NCI-H446 (cell line): ENCODE measurements at regions not wholly inside any gene's neighbourhood (a gene's known extent, or its start where the extent isn't known, plus 50 kb on each side); places are given as distances from the start of the nearest gene placed in this dataset.
"Not testable (repeated sequence)": the region's sequence is repeated elsewhere in the genome, so short reads cannot be mapped to it uniquely, and the experiment has no call there.

Experiments
- DNase-seq, 2 experiments: peaks; one replicate each; lab custom pipeline; 2025; lab: John Stamatoyannopoulos, UW

- no peak for DNase-seq
These were observed 242.2 kb upstream of the CCL2 start for GRCh38 chr17:34012709-34013375.

GRCh38 chr17:34015253-34015652, 239.8 kb upstream of the CCL2 start:
- DNase-seq: no peak

GRCh38 chr17:34024386-34024785, 230.7 kb upstream of the CCL2 start:
- DNase-seq: no peak

- DNase-seq: no peak
These were observed 230.1 kb upstream of the CCL2 start for GRCh38 chr17:34024806-34025551.

GRCh38 chr17:34030601-34031000, 224.5 kb upstream of the CCL2 start:
- DNase-seq: not testable (repeated sequence)

- DNase-seq: not testable (repeated sequence)
These were observed 222.8 kb upstream of the CCL2 start for GRCh38 chr17:34032305-34032704.

- DNase-seq: not testable (repeated sequence)
These were observed 216.3 kb upstream of the CCL2 start for GRCh38 chr17:34038786-34039185.

GRCh38 chr17:34039213-34039612, 215.9 kb upstream of the CCL2 start:
- not testable (repeated sequence) for DNase-seq

- not testable (repeated sequence) for DNase-seq
These were observed 215.1 kb upstream of the CCL2 start for GRCh38 chr17:34039759-34040555.

- DNase-seq: no peak
These were observed 209.1 kb upstream of the CCL2 start for GRCh38 chr17:34045990-34046389.

GRCh38 chr17:34051046-34051445, 204.0 kb upstream of the CCL2 start:
- DNase-seq: no peak

- DNase-seq: no peak
These were observed 200.6 kb upstream of the CCL2 start for GRCh38 chr17:34054495-34054894.

- DNase-seq: no peak
These were observed 199.5 kb upstream of the CCL2 start for GRCh38 chr17:34055606-34056005.

GRCh38 chr17:34059423-34060220, 195.5 kb upstream of the CCL2 start:
- DNase-seq: no peak

- no peak for DNase-seq
These were observed 188.6 kb upstream of the CCL2 start for GRCh38 chr17:34066528-34066927.

GRCh38 chr17:34067011-34067410, 188.1 kb upstream of the CCL2 start:
- DNase-seq: no peak

GRCh38 chr17:34068571-34068970, 186.5 kb upstream of the CCL2 start:
- no peak for DNase-seq

- no peak for DNase-seq
These were observed 184.4 kb upstream of the CCL2 start for GRCh38 chr17:34070712-34071111.

- DNase-seq: no peak
These were observed 183.1 kb upstream of the CCL2 start for GRCh38 chr17:34071886-34072420.

- DNase-seq: no peak
These were observed 180.0 kb upstream of the CCL2 start for GRCh38 chr17:34075076-34075475.

- no peak for DNase-seq
These were observed 178.1 kb upstream of the CCL2 start for GRCh38 chr17:34076743-34077631.
